KMS-11 (cell line): ENCODE measurements at regions not wholly inside any gene's neighbourhood (a gene's known extent, or its start where the extent isn't known, plus 50 kb on each side); places are given as distances from the start of the nearest gene placed in this dataset.

Experiments used
- H2AFZ ChIP-seq: fragments of 200-600 bp; sonication (generic); 2 replicates; pipeline ENCODE4 v1.6.1; 2016; ENCODE audit warnings: antibody characterized with exemption, mixed run types, low read depth
- H3K27ac ChIP-seq: fragments of 200-600 bp; sonication (generic); 2 replicates; pipeline ENCODE4 v1.6.1; 2016; ENCODE audit warnings: mild to moderate bottlenecking, mixed run types
- H3K27me3 ChIP-seq: fragments of 200-600 bp; sonication (generic); 2 replicates; pipeline ENCODE4 v1.6.1; 2017; ENCODE audit warnings: mild to moderate bottlenecking, low read depth, mixed run types, moderate library complexity; ENCODE audit not compliant: insufficient read depth
- H3K36me3 ChIP-seq: fragments of 200-600 bp; sonication (generic); 2 replicates; pipeline ENCODE4 v1.6.1; 2017; ENCODE audit warnings: mild to moderate bottlenecking, mixed run types; ENCODE audit not compliant: insufficient read depth
- H3K4me1 ChIP-seq: fragments of 200-600 bp; sonication (generic); 2 replicates; pipeline ENCODE4 v1.6.1; 2016; ENCODE audit warnings: mild to moderate bottlenecking, low read depth, mixed run types; ENCODE audit not compliant: poor library complexity, severe bottlenecking
- H3K4me2 ChIP-seq: fragments of 200-600 bp; sonication (generic); 2 replicates; pipeline ENCODE4 v1.7.0; 2016; ENCODE audit warnings: mild to moderate bottlenecking, mixed run types
- H3K4me3 ChIP-seq: fragments of 200-600 bp; sonication (generic); IDR thresholded peaks from 2 replicates; pipeline ENCODE4 v1.6.1; 2017; ENCODE audit warnings: low read depth, low read length, mixed read lengths; ENCODE audit not compliant: insufficient read depth
- H3K79me2 ChIP-seq: fragments of 200-600 bp; sonication (generic); 2 replicates; pipeline ENCODE4 v1.6.1; 2016; ENCODE audit warnings: low read depth, mixed run types; ENCODE audit not compliant: insufficient read depth
- H3K9ac ChIP-seq: fragments of 200-600 bp; sonication (generic); 2 replicates; pipeline ENCODE4 v1.6.1; 2016; ENCODE audit warnings: mild to moderate bottlenecking, mixed run types
- H4K20me1 ChIP-seq: fragments of 200-600 bp; sonication (generic); 2 replicates; pipeline ENCODE4 v1.6.1; 2016; ENCODE audit warnings: mild to moderate bottlenecking, mixed run types; ENCODE audit not compliant: insufficient read depth
- TF ChIP-seq, protein P1 (sequence below): fragments of 200-600 bp; sonication (generic); conservative IDR thresholded peaks from 2 replicates; pipeline ENCODE4 v1.6.1; 2017; ENCODE audit warnings: low read depth, mild to moderate bottlenecking, antibody characterized with exemption, low read length, moderate library complexity, mixed read lengths

GRCh38 chr12:124430491-124430890 lies 135.6 kb downstream of the RFLNA start:
- Histone ChIP-seq H3K9ac (no peak overlapping the region), H3K27me3 (no peaks in the 10 kb centered on the region), H3K27ac (no peak overlapping the region), H3K4me2 (no peak overlapping the region), H3K4me1 (no peaks in the 10 kb centered on the region), H4K20me1 (no peaks in the 10 kb centered on the region), H3K79me2 (no peaks in the 10 kb centered on the region), H3K4me3 (no peak overlapping the region), H3K36me3 (no peaks in the 10 kb centered on the region), H2AFZ (no peak overlapping the region)
- TF ChIP-seq, protein P1, sequence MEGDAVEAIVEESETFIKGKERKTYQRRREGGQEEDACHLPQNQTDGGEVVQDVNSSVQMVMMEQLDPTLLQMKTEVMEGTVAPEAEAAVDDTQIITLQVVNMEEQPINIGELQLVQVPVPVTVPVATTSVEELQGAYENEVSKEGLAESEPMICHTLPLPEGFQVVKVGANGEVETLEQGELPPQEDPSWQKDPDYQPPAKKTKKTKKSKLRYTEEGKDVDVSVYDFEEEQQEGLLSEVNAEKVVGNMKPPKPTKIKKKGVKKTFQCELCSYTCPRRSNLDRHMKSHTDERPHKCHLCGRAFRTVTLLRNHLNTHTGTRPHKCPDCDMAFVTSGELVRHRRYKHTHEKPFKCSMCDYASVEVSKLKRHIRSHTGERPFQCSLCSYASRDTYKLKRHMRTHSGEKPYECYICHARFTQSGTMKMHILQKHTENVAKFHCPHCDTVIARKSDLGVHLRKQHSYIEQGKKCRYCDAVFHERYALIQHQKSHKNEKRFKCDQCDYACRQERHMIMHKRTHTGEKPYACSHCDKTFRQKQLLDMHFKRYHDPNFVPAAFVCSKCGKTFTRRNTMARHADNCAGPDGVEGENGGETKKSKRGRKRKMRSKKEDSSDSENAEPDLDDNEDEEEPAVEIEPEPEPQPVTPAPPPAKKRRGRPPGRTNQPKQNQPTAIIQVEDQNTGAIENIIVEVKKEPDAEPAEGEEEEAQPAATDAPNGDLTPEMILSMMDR: no peak

GRCh38 chr12:124429535-124429934 lies 134.6 kb downstream of the RFLNA start:
- Histone ChIP-seq H2AFZ (no peak overlapping the region), H3K79me2 (no peaks in the 10 kb centered on the region), H3K27me3 (no peaks in the 10 kb centered on the region), H3K4me1 (no peaks in the 10 kb centered on the region), H3K36me3 (no peaks in the 10 kb centered on the region), H4K20me1 (no peaks in the 10 kb centered on the region), H3K9ac (no peak overlapping the region), H3K27ac (no peak overlapping the region), H3K4me2 (no peak overlapping the region), H3K4me3 (no peak overlapping the region)
- TF ChIP-seq, protein P1: no peak

GRCh38 chr12:124428792-124429281 lies 133.9 kb downstream of the RFLNA start:
- H3K4me3 ChIP-seq: no peak overlapping the region
- no peaks in the 10 kb centered on the region for H3K36me3 ChIP-seq
- no peak overlapping the region for H2AFZ ChIP-seq
- H3K4me1 ChIP-seq: no peaks in the 10 kb centered on the region
- TF ChIP-seq, protein P1: no peak
- no peak overlapping the region for H3K4me2 ChIP-seq
- H3K27ac ChIP-seq: no peak overlapping the region
- no peaks in the 10 kb centered on the region for H3K27me3 ChIP-seq
- H4K20me1 ChIP-seq: no peaks in the 10 kb centered on the region
- no peaks in the 10 kb centered on the region for H3K79me2 ChIP-seq
- no peak overlapping the region for H3K9ac ChIP-seq

- Histone ChIP-seq H3K36me3 (no peaks in the 10 kb centered on the region), H3K4me1 (no peaks in the 10 kb centered on the region), H4K20me1 (no peaks in the 10 kb centered on the region), H3K79me2 (no peaks in the 10 kb centered on the region), H3K27ac (no peak overlapping the region), H3K4me3 (no peak overlapping the region), H3K4me2 (no peak overlapping the region), H3K9ac (no peak overlapping the region), H3K27me3 (no peaks in the 10 kb centered on the region), H2AFZ (no peak overlapping the region)
- TF ChIP-seq, protein P1: no peak
Observed at GRCh38 chr12:124428136-124428791, 133.4 kb downstream of the RFLNA start.
